Stimulated activated CD4-positive, alpha-beta T cell treated with anti-CD3 and anti-CD28 coated beads, Interleukin-1b, Interleukin-23, amount 100 ng/mL, for 4 hours (primary cell): ENCODE measurements at regions not wholly inside any gene's neighbourhood (a gene's known extent, or its start where the extent isn't known, plus 50 kb on each side); places are given as distances from the start of the nearest gene placed in this dataset.

Source experiments
- DNase-seq, 2 donors: peaks; one replicate each; pipeline ENCODE4 v3.0.0-alpha.2; 2020; ENCODE audit warnings: low read depth in 2 of 2

DNA sequence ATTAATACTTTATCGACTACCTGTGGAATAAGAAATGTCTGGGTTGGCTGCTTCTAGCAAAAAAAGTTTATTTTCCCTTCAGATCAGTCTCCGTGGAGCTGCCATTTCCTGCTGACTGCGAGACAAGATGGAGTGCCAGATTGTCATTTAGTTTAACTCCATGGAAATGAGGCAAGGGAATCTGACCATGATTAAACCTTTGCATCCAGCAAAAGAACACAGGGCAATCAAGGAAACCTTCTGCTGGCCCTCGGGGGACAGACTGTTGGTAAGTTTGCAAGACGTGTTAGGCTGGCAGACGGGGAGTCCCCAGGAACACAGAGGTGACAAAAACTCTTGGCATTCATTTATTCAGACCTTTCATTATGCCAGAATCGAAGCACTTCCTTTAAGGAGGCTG is 52.2 kb upstream of the SPACA1 start:
- DNase-seq = no peak

DNA sequence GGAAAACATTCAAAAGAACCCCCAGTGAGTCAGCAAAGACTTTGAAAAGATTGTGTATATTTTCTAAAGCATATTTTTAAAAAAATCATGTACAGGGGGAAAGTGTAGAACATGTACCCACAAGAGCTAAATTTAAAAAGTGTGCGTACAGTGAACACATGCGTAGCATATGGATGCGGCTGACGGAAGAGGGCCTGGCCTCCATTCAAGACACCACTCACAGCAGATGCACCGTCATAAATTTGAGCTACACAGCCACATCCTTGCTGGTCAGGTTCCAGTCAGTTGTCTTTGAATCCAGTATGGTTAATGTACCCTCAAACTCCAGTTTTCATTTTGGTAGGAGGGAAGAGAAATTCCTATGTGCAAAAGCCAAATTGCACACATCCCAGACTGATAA is 54.3 kb upstream of the SPACA1 start:
- DNase-seq = no peak

DNA sequence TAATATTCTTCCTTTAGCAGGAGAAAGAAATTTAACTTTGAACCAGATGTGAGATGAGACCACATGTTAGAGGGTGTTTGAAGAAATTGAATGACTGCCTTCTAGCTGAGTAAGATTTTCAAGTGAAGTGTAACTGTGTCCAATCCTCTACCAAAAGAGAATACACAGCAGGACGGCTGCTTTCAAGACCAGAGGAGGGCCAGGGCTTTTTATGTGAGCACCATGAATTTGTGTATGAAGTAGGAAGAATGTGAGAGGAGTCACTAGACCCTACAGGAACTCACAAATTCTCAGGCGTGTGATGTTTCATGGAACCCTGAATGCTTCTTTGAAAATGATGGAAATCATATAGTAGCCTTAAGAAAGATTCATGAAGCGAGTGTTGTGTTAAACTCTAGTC is 56.8 kb upstream of the SPACA1 start:
- no peak for DNase-seq

DNA sequence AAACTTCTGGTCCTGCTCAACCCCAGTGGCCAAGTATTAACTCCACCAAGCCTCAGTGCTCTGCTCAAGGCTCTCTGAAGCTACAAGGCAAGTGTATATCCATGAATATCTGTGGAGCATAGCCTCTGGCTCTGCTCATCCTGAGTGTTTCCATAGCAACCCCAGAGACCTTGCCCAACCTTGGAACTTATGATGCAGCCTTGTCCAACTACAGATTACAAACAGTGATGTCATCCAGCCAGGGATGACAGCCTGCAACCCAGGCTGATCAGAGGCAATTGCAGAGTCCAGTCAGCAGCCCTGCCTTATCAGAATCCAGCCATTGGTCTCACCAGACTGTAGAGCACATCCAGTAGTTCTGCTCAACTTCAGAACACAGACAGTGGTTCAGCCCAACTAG is 65.5 kb upstream of the SPACA1 start:
- no peak for DNase-seq

DNA sequence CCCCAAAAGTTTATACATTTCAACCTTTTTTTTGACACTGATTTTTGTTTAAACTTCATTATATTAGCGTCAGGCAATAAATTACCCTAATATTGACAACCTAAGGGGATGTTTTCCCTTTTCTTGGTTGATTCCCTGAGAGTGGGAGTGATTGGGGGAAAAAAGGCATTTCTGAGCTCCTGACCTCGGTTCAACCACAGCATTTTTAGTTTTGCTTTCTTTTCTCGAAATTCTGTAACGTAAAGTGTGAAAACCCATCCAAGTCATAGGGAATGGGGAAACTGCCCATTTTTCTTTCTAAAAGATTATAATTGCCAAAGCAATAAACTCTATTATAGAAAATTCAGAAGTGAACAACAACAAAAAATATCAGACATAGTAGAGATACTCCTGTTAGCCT is 67.9 kb upstream of the SPACA1 start:
- no peak for DNase-seq

DNA sequence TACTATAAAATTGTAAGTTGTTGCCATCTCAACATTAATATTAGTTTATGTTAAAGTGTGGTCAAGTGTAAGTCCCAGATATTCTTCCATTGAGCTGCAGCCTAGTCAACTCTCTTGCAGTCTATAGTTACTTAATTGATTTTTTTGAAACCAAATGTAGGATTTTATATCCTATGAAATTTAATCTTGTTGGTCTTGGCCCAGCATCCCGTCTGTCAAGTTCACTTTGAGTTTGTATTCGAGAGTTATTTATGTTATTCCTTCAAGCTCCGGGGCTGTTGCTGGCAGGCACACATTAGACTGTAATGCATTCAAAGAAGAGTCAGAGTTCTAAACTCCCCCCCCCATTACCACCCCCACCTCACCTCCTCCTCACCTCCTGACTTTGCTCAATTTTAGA is 71.0 kb upstream of the SPACA1 start:
- no peak for DNase-seq

DNA sequence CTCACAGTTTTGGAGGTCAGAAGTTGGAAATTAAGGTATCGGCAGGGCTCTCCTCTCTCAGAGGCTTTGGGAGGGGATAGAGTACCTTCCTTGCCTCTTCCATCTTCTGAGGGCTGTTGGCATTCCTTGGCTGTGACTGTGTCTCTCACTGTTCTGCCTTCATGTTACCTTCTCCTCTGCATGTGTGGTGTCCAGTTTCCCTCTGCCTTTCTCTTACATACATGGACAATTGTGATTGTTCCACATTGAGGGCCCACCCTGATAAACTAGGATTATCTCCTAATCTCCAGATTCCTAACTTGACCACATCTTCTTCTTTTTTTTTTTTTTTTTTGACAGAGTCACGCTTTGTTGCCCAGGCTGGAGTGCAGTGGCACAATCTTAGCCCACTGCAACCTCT is 72.1 kb upstream of the SPACA1 start:
- DNase-seq = no peak

DNA sequence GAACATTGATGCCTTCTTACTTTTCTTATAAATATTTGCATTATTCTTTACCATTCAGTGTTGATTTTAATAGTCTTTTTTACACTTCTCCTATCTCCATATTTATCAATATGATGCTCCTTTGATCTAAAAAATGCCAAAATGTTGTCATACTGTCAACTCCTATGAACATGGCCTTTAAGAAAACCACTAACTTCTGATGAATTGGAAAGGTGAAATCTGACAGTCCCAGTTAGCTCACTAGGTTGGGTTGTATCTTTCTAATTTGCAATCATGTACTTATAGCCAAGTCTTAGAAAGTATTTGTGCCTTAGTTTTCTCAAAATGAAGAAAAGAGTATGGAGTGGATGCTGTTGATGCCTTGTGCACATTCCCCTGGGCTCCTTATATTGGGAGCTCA is 75.4 kb upstream of the SPACA1 start:
- no peak for DNase-seq

DNA sequence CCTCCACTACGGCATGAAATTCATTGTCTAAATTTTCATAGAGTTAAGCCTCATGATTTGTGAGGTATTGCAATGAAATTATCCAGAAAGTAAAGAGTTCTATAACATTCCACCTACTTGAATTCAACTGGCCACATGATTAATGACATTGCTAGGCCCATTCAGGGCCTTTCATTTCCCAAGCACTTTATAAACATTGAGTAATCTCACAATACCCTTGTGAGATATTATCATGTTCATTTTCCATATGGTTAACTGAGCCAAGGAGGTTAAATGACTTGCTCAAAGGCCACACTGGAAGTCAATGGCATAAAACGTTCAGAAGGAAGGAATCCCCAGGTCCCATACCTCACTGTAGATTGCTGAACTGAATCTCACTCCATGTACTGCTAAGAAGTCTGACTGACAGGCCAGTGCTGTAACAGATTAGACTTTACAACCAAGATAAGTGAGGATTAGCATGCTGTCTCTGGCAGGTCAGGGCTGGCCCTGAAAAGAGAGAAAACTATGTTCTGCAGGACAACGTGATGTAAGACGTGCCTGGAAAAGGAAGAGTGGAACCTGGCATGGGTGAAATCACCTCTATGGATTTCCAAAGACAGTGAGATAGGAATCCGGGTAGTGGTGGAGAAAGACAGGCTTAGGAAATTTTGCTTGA is 75.9 kb upstream of the SPACA1 start:
- DNase-seq = no peak

DNA sequence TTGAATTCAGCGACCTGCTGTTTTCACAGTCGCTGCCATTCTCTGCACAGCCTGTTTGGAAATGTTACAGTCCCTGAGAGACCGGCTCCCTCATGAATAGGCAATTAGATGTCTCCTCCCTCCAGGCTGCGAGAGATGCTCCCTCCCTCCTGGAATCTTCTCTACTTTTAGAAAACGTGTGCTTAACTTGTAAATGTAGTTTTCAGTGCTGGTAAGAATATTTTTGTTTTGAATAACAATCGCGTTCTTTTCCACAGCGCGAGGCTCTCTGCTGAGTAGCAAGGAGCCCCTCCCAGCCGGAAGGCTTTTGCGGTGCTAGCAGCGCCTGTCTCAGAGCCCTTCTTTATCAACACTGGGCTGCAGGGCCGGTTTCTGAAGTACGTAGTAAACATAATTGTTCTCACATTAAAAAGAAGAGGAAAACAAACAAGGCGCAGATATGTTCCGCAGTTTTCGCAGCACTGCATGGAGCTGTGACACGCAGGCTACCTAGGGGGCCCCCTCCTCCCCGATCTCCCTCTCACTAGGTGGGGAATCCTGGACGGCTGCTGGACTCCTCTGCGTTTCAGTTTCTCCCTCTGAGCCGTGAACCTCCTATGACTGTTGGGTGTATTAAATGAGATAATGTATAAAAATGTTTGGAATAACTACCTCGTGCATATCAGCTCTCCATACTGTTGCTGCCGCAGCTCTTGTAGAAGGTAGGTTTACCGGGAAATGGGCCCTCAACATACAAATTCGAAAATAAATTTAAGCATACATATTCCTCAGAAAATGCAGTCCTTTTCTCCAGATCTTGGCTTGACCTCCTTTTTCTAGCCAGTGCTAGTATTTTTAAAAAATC is 79.0 kb upstream of the SPACA1 start:
- no peak for DNase-seq

DNA sequence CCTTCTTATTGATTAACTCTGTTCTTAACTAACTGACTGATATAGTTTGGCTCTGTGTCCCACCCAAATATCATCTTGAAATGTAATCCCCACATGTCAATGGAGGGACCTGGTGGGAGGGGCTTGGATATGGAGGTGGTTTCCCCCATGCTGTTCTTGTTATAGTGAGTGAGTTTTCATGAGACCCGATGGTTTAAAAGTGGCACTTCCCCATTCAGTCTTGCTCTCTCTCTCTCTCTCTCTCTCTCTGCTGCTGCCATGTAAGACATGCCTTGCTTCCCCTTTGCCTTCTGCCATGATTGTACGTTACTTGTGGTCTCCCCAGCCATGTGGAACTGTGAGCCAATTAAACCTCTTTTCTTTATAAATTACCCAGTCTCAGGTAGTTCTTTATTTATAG is 81.8 kb upstream of the SPACA1 start:
- DNase-seq = no peak

DNA sequence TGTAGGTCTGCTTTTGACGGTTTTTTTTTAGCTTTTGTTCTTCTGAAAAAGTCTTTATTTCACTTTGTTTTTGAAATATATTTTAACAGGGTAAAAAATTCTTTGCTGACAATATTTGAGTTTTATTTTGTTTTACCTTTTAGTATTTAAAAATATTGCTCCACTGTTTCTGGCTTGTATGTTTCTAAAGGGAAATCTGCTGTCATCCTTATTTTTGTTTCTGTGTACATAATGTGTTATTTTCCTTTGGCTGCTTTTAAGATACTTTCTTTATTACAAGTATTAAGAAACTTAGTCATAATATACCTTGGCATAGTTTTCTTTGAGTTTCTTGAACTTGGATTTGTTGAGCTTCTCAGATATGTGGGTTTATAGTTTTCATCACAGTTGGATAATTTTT is 88.6 kb upstream of the SPACA1 start:
- DNase-seq = no peak

DNA sequence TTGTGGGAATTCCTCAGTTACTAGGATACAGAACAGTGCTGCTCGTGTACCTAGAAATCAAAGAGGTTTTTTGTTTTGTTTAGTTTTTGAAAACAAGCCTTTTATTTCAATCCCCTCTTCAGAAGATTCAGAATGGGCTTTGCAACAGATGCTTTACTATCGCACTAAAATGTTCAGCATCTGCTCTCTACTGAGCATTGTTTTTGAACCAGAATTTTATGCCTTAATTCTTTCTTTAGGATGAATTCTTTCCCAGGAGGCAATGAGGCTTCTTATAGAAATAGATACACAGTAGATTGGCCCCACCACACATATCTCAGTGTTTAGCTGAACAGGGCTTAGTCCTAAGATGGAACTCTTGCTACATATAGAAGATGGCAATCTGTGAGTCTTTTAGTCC is 95.9 kb upstream of the SPACA1 start:
- no peak for DNase-seq

DNA sequence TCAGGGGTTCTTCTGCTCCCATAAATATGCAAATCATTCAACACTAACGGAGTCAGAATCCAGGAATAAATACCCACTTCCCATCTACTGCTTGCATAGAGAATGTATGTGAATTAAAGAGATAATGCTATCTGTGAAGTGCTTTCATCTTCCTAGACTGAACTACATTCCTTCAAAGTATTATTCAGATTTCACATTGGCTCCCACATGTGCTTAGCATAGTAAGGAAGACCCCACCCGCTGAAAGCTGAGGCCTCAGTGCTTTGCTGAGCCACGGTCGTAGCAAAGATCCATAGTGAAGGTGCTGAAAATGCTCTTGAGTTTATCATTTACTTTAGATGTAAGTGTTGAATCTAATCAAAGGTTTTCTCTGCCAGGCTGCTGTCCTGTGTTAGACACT is 97.0 kb upstream of the SPACA1 start:
- no peak for DNase-seq

DNA sequence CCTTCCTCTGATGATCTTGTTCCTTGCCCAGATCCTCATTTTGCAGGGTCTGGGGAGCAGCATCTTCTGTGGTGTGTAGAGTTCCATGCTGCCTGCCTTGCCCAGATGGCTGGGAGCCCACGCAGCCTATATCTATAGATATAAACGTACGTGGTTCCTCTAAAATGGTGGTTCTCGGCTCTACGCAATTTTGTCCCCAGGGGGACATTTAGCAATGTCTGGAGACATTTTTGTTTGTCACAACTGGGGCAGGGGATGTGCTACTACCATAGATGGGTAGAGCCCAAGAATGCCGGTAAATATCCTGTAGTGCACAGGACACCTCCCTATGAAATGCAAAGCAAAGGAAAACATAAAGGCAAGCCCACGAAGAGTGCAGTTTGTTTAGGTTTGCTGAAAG is 98.4 kb upstream of the SPACA1 start:
- no peak for DNase-seq

DNA sequence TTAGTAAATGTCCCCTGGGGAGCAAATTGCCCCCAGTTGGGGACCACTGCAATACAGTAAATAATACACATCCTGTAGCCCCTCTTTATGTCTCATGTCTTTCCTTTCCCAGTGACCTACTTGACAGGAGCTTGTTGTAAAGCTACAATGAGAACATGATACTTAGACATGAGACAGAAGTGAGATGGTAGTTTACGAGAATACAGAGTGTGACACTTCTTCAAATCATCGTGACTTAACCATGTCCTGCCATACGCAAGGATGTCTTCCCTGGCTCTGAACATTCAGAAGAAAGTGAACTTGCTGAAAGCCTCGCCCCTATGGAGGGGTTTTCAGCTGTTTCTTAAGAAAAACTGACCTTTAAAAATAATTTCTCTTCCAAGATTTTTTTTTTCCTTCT is 101.0 kb upstream of the SPACA1 start:
- DNase-seq = no peak

DNA sequence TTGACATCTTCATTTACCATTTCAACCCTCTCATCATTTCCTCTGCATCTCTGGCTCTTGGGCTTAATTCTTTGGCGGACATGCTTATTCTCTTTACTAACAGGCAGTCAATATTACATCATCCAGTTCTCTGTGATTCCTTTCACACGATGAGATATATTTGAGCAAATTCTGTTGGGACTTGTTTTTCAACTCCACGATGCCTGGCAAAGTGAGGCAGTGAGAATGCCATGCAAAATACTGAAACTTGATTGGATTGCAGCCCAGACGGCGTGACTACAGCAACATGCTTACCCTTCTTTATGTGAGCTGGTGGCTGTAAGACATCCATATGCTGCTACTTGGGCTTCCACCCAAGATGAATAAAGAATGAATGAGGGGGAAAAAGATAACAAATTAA is 101.7 kb upstream of the SPACA1 start:
- DNase-seq = no peak

DNA sequence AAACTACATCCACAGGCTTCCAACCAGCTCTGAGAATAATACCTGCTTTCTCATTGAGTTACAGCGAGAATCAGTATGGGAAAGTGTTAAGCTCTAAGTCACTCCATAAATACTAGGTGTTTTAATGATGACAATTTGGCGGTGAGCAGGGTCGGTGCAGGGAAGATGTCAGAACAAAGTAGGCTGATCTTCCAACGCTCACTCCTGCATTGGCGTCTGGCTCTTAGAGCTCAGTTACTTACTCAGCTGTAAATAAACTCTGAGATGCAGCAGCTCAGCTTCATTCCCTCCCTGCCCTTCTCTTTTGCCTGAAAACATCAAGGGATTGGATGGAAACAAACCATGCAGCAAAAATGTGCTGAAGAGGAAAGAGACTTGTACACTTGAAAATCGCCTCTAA is 102.5 kb upstream of the SPACA1 start:
- no peak for DNase-seq

DNA sequence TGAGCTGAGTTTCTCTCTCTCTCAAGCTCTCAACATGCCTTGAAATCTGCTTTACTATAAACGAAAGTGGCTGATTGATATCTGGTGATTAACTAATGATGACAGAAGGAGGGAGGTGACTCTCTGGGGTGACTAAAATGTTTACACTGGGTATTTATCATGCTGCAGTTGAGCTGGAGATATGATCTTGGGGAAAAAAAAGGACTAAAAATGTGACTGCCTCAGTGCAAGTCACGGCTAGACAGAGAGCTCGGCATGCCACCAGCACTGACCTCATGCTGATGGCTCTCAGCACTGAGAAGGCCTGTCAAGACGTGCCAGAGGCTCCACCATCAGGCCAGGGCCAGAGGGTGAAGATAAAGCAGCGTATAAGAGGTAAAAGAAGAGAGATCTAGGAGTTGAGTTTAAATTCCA is 103.1 kb upstream of the SPACA1 start:
- no peak for DNase-seq

DNA sequence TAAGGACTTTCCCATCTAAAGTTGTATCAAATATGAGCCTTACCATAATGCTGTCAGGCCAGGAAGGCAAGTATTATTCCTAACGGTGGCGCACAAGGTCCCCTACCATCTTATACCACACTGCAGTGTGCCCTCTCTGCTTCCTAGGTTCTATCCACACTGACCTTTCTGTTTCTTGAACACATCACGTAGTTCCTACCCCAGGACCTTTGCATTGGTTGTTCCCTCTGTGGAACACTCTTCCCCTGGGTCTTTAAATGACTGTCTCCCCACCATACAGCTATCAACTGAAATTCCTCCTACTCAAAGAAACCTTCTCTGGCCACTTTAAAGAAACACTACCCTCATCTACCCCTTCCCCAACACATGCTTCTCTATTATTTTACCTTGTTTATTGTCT is 104.5 kb upstream of the SPACA1 start:
- no peak for DNase-seq

DNA sequence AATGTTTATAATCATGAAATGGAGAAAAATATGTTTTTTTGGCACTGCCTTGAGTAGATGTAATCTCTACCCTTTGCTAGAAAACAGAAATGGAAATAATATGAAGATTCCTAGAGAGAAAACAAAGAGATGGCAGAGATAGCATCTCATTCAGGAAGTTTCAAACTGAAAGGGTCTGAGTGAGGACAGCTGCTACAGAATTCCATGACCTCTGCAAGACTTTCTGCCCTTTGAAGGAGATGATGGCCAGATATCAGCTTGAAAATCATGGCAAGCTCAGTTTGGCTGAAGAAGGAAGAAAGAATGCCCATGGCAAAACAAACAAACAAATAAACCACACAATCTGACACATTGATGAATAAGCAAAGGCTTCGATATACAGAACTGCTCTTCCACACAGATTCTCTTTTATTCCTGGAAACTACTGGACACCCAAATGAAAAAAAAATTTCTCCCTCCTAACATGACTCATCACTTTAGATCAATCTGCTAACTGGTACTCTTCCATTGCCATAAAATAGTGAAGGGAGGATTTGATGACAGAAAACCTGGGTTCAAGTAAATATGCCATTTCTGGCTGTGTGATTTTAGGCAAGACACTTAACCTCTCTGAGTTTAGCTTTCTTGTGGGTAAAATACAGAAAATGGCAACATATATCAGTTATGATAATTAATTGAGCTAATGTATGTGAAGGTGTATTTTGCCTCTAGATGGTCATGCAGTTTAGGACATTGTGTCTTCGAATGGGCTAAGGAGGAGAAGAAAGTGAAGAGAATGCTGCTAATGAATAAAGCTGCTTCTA is 105.9 kb upstream of the SPACA1 start:
- no peak for DNase-seq

DNA sequence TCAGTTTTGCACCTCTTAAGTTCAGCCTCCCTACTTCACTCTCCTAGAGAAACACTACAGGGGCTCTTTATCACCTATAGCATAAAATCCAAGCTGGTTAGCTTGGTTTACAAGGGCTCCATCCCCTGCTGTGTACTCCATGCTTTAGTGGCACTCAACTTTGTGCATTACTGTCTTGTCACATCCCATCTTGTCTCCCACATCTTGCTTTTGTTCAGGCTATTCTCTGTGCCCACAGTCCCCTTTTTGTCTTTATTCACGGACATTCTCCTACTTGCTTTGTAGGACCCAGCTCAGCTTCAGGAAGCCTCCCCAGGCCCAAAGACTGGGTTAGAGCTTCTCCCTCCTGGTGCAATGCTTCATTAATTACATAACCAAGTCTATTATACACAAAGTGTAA is 107.9 kb upstream of the SPACA1 start:
- no peak for DNase-seq

DNA sequence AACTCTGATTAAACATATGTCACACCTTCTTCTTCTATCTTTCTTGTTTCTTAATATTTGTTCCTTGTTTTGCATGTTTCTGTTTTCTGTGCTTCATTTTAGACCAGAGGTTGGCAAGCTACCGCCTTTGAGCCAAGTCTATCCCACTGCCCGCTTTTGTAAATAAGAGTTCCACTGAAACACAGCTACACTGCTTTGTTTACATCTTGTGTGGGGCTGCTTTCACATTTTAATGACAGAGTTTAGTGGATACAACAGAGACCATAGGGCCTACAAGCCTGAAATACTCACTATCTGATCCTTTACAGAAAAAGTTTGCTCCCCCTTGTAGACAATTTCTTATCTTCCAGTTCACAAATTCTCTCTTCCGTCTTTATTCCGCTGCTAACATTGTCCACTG is 109.4 kb upstream of the SPACA1 start:
- DNase-seq = no peak
